PFSK-1 (cell line): ENCODE measurements at regions not wholly inside any gene's neighbourhood (a gene's known extent, or its start where the extent isn't known, plus 50 kb on each side); places are given as distances from the start of the nearest gene placed in this dataset.

Source experiments
- FOXP2 ChIP-seq: optimal IDR thresholded peaks from 2 replicates; pipeline ENCODE3; 2011; ENCODE audit warnings: borderline replicate concordance, control low read depth, inconsistent platforms; ENCODE audit not compliant: insufficient read depth; ENCODE audit errors: extremely low read length, extremely low read depth
- POLR2AphosphoS5 ChIP-seq: IDR thresholded peaks from 2 replicates; pipeline ENCODE4 v1.6.1; 2012; ENCODE audit warnings: low read depth, mild to moderate bottlenecking, control low read depth, low read length, moderate library complexity
- REST ChIP-seq, 2 experiments: IDR thresholded peaks; 2 replicates each; pipeline versions ENCODE4 v1.6.1 to v1.8.0; 2011 to 2012; ENCODE audit warnings: low read depth in 2 of 2, low read length in 2 of 2, control low read depth in 1 of 2, inconsistent platforms in 1 of 2, mild to moderate bottlenecking in 1 of 2, moderate library complexity in 1 of 2; ENCODE audit not compliant: insufficient read depth in 1 of 2
- SIN3A ChIP-seq: IDR thresholded peaks from 2 replicates; pipeline ENCODE4 v1.6.1; 2012; ENCODE audit warnings: mild to moderate bottlenecking, low read length, moderate library complexity, borderline replicate concordance; ENCODE audit not compliant: insufficient read depth
- TAF1 ChIP-seq: IDR thresholded peaks from 2 replicates; pipeline ENCODE4 v1.6.1; 2012; ENCODE audit warnings: low read length, control low read depth, borderline replicate concordance; ENCODE audit not compliant: insufficient read depth

GRCh38 chr12:62127516-62127915 lies 132.7 kb upstream of the USP15 start:
- no peak for TF ChIP-seq SIN3A
- no peak for TF ChIP-seq REST (IDR thresholded peaks at IDR 0.05; ENCODE audit: insufficient read depth in 1 of 2, low read depth in 2 of 2, low read length in 2 of 2)
- TF ChIP-seq TAF1 = no peak
- no peak for TF ChIP-seq POLR2AphosphoS5
- no peak for TF ChIP-seq FOXP2

- TF ChIP-seq SIN3A = no peak
These were observed 131.8 kb upstream of the USP15 start for GRCh38 chr12:62128175-62128975.

GRCh38 chr12:62129291-62129690 lies 130.9 kb upstream of the USP15 start:
- TF ChIP-seq TAF1 (no peak), SIN3A (no peak), POLR2AphosphoS5 (no peak), REST (IDR thresholded peaks at IDR 0.05; ENCODE audit: insufficient read depth in 1 of 2, low read depth in 2 of 2, low read length in 2 of 2) (no peak), FOXP2 (no peak)

- TF ChIP-seq POLR2AphosphoS5 (no peak), SIN3A (no peak), TAF1 (no peak), FOXP2 (no peak), REST (IDR thresholded peaks at IDR 0.05; ENCODE audit: insufficient read depth in 1 of 2, low read depth in 2 of 2, low read length in 2 of 2) (no peak)
These were observed 129.8 kb upstream of the USP15 start for GRCh38 chr12:62130402-62130801.

- TF ChIP-seq SIN3A = no peak
- TF ChIP-seq REST (IDR thresholded peaks at IDR 0.05; ENCODE audit: insufficient read depth in 1 of 2, low read depth in 2 of 2, low read length in 2 of 2) = no peak
- TF ChIP-seq TAF1 = no peak
- TF ChIP-seq FOXP2 = no peak
- no peak for TF ChIP-seq POLR2AphosphoS5
These were observed 129.2 kb upstream of the USP15 start for GRCh38 chr12:62130834-62131552.
